Globus pallidus (tissue), 1 donor: ENCODE measurements at regions not wholly inside any gene's neighbourhood (a gene's known extent, or its start where the extent isn't known, plus 50 kb on each side); places are given as distances from the start of the nearest gene placed in this dataset.
"Not testable (repeated sequence)": the region's sequence is repeated elsewhere in the genome, so short reads cannot be mapped to it uniquely, and the experiment has no call there.

ENCODE experiments used
- DNase-seq: peaks from one replicate; pipeline ENCODE4 v3.0.0-alpha.2; 2015; ENCODE audit warnings: low spot score

DNA sequence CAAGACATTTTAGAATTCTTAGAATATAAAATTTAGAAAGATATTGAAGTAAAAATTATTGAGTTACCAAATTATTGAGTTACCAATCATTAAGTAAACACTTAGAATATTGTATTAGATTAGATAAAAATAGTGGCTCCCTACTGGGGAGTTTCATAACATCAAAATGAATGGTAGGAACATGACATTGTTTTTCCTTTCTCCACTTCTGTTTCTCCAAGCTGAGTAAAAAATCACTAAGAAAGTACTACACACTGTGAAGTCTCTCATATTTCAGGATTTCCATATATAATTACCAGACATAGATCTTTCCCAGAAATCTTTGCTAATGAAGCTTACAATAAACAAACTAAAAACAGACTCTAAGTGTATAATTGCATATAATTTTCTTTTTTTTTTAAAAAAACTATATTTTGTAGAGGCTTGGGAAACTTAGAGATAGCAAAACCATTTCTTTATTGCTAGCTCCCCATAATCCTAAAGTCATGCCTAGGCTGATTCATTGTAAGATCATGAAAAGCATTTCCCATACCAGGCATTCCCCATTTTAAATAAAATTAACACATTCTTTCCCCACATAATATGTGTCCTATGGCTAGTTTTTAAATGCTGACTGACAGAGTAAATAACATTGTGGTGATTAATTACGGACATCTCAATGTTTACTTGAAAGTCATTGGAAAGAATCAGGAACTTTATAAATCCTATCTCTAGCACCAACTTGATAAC lies 1408.7 kb upstream of the GOT2 start:
- DNase-seq: no peak

DNA sequence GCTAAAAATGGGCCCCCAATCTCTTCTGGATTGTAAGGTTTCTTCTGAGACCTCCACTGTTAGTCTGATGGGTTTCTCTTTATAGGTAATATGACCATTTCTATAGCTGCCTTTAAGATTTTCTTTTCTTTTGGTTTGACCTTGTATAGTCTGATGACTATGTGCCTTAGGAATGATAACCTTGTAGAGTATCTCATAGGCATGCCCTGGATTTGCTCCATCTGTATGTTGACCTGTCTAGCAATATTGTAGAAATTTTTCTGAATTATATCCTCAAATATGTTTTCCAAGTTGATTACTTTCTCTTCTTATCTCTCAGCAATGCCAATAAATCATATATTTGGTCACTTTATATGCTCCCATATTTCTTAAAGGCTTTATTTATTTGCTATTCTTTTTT lies 1403.8 kb upstream of the GOT2 start:
- DNase-seq: no peak

DNA sequence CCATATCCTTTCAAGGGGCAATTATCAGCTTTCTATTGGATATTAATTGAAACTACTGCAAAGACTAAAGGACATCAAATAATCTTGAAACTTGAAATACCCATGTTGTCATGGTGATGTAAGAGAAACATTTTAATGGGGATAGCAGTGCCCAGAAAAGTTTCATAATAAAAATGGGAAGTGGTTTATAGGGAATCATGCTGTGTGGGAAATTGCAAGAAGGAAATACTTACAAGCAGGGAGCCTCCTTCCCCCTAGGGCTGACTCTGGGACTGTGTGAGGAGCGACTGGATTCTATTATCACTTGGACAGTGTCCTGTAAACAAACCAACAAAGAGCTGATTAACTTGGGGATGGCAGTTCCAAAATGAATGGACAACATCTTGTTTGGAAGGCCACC lies 1393.1 kb upstream of the GOT2 start:
- DNase-seq: no peak

DNA sequence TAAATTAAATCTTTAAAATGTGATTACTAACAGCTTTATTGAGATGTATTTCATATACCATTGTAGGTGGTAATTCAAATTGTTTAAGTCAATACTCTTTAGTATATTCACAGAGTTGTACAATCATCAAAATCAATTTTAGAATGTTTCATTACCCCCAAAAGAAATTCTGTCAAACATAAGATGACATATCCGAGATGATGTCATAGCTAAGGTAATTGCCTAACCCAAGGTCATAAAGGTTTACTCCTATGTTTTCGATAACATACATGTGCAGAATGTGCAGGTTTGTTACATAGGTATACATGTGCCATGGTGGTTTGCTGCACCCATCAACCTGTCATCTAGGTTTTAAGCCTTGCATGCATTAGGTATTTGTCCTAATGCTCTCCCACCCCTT lies 1392.0 kb upstream of the GOT2 start:
- not testable (repeated sequence) for DNase-seq

DNA sequence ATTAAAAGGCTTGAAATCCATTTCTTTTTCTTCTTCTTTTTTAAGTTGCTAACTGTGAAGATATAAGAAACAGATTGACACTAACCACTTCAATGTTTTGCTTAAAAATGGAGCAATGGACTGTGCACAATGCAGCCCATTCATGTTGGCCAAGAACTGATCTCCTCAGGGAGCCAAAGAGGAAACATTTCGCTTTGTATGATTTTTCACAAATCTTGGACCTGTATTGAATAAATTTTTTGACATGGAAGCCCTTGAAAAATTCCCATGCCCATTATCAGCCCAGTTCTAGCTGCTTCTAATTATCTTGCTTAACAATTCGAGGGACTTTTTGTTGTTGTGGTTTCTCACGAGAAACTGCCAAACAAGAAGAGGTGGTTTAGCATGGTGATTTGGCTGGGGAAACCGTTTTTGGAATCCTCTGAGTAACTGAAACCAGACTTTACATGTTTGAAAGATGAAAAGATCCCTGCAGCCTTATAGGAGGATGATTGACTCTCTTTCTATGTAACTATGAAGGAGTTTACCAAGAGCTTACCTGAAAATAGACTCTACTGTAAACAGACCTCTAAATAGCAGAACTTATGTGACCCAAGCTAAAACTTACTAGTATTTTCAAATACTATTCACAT lies 1389.4 kb upstream of the GOT2 start:
- no peak for DNase-seq

DNA sequence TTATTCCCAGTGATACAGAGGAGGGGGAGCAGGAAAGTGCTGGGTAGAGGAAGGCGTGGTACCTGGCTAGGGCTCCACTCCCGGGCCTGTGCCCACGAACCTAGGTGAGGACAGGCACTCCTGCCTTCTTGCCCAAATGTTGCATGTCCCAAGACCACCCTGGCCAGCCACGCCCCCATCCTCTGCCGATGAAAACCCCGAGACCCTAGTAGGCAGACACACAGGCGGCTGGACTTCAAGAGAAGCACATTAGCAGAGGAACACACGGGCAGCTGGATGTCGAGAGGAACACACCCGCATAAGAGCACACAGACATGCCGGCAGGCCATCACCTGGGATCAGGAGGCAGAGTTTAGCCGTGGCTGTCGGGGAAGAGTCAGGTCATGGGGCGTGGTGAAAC lies 1386.5 kb upstream of the GOT2 start:
- no peak for DNase-seq

DNA sequence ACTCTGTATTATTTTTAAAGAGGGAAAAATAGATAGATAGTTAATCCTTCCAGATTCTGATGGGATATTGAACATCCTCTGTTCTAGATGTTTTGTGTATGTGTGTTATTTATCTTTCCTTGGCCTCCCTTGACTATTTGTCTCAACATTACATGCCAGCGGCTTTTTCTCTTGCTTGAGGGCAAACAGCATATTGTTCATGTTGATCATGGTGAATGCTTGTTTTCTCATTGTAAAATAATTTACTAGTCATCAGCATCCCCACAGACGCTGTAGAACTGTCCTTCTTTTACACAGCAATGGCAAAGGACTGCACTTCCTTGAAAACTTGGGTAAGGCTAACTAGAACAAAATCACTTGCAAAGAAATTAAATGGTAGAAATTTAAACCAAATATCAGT lies 1376.4 kb upstream of the GOT2 start:
- no peak for DNase-seq

DNA sequence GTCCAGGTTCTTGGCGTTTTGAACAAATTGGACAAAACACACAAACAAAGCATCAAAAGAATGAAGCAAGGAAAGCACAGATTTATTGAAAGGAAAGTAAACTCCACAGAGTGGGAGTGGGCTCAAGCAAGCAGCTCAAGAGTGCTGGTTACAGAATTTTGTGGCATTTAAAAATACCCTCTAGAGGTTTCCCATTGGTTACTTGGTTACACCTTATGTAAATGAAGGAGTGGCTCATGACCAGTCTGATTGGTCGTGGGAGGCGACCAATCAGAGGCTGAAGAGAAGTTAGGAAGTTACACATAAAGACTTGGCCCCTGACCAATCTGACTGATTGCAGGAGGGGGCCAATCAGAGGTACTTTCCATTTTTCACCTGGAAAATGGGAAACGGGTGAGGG lies 1373.8 kb upstream of the GOT2 start:
- DNase-seq: no peak

DNA sequence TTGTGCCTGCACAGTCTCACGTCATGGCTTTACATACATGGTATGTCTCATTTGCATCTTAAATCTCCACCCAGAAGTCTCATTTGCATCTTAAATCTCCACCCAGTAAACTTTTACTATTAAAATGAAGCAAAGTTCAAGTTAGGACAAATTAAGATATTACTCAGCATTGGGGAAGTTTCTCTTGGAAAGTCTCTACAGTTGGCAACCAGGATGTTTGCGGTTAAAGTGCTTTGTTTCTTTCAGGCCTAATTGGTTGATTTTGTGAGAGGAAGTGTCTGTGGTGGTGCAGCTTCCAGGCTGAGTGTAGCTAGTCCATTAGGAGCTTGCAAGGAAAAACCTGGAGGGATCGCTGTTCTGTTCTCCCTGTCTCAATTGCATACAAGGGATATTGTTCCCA lies 1373.3 kb upstream of the GOT2 start:
- DNase-seq: peak; percentile 5

DNA sequence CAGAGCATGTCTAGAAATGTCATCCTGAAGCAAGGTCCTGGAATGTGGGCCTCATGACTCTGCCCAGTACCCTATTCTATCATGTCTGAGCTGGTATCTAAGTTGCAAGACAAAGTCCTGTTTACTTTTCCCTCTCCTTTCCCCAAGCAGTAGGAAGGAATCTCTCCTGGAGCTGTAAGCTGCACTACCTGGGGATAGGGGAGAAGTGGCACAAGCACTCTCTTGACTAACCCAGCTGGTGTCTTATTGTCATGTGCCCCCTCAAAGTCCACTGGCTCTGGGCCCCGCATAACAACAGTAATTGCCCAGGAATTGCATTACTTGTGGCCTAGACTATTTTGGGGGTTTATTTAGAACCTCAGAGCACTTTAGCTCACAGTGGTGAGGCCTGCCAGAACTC lies 1366.3 kb upstream of the GOT2 start:
- no peak for DNase-seq

DNA sequence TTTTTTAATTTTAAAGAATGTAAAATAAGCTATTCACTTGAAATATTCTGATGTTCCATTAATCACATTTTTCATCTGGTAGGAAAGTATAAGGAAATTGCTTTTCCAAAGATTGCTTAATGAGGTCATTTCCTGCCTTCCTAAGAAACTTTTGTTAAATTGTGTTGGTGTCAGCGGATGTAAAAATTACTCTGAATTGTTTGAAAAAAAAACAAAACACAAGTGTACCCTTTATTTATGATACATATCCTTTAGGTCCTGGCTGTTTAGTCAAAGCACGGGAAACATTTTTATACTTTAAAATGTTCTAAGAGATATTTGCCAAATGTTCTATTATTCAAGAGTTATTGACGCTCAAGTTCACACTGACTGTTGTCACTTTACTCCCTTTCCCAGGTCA lies 1357.4 kb upstream of the GOT2 start:
- no peak for DNase-seq

DNA sequence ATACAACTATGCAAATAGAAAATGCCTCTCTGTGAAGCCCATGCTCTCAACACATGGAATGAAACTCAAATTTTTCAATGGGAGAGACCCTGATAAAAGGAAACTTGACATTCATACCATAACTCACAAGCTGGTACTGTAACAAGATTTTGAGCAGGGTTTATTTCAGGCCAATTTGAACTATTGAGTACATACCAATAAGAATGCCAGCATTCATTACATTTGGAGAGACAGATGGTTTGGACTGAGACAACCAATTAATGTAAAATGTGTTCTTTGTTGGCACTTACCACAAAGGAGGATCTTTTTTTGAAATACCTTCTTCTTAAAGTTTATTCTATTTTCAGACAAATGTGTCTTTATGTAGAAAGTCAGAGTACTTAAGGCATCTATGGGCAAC lies 1357.0 kb upstream of the GOT2 start:
- no peak for DNase-seq

DNA sequence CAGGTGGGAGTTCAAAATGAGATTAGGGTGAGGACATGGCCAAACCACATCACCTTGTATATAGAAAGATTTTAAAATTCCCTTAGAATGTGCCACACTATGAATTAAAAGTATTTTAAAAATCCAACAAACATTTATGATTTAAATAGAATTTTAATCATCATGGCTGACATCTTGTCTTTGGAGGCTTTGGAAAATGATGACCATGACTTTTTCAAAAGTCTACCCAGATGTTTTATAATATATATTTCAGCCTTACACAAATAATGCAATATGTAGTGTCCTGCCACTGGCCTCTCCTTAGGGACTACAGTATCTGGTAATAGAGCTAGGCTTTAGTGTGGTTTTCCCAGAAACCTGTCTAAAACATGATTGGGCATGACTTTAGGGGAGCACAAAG lies 1353.4 kb upstream of the GOT2 start:
- no peak for DNase-seq

DNA sequence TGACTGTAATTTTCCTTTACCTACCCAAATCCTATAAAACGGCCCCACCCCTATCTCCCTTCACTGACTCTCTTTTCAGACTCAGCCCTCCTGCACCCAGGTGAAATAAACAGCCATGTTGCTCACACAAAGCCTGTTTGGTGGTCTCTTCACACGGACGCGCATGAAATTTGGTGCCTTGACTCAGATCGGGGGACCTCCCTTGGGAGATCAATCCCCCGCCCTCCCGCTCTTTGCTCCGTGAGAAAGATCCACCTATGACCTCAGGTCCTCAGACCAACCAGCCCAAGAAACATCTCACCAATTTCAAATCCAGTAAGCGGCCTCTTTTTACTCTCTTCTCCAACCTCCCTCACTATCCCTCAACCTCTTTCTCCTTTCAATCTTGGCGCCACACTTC lies 1344.7 kb upstream of the GOT2 start:
- DNase-seq: not testable (repeated sequence)

DNA sequence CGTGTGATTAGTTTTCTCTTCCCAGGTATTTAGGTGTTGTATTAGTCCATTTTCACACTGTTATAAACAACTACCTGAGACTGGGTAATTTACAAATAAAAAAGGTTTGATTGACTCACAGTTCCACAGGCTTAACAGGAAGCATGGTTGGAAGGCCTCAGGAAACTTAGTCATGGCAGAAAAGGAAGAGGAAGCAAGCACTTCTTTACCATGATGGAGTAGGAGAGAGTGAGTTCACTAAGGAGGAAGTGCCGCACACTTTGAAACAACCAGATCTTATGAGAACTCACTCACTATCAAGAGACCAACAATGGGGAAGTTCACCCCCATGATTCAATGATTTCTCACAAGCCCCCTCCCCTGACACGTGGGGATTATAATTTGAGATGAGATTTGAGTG lies 1343.7 kb upstream of the GOT2 start:
- DNase-seq: no peak

DNA sequence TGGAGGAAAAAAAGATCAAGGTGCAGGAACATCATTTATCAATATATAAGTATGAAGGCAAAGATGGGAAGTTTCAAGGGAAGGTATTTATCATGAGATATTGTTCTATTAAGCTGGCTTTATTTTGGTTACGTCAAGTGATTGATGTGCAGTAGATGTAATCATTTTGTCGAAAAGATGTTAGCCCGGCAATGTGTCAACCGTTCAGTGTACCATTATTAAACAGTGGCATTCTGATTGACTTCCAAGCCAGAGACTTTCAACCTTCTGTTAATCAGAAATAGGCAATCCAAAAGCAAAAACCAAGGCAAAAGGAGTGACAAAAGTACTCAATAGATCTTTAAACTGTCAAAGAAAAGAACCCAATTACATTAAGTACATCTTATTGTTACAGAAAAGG lies 1340.3 kb upstream of the GOT2 start:
- DNase-seq: no peak

DNA sequence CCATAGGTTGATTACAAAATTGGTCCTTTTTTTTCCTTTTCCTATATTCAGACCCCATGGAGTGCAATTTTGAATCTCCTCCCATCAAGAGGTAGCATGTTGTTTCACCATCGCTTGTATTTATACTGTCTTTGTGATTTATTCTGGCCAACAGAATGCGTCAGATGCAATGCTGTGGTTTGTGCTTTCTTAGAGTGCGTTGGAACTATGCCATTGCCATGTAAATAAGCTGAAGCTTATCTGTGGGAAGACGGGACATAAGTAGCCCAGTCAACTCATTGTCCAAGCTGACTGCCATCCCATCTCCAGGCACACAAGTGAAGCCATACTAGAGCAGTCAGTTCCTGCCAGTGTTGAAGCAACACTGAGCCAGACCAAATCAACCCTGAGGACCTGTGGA lies 1339.3 kb upstream of the GOT2 start:
- DNase-seq: no peak

DNA sequence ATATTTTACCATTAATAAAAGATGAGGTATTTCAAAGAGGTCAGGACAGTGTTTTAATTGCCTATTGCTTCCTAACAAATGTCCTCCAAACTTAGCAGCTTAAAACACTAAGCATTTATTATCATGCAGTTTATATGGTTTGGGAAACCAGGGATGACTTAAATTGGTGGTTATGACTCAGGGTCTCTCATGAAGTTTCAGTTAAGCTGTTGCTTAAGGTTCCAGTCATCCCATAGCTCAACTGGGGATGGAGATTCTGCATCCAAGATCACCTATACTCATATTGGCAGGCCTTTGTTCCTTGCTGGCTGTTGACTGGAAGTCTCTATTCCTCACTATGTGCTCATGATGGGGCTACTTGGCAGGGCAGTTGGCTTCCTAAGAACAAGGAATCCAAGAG lies 1329.9 kb upstream of the GOT2 start:
- no peak for DNase-seq

DNA sequence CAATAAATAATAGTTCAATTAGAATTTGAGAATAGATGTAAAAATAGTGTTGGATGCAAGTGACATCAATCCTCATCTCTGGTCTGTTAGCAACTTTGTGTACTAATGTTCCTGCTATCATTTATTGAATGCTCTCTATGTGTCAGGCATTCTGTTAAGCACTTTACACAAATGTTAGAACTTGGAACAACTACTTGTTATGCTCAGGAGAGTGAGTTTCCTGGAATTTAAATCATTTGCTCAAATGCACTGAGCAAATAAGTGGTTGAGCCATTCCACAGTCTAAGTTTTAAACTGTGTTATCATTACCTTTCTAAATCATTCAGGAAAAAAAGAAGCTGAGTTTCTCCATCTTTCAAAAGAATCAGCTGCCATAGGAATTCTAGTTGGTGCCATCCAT lies 1327.3 kb upstream of the GOT2 start:
- DNase-seq: no peak

DNA sequence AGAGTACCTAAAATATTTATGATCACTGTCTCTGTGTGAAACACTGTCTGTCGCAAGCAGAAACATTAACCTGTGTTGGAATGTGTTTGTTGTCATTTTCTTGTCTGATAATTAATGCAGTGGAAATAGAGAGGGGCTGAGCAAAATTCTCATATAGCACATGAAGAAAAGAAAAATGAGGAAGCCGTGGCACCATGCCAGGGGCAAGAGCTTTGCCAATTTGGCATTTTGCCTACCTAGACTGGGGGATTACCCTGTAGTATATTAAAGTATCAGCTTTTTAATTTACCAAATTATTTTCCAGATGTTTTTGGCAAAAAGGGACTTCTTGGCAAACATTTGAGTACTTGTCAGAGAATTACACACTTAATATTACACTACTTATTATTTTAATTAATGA lies 1326.6 kb upstream of the GOT2 start:
- no peak for DNase-seq

DNA sequence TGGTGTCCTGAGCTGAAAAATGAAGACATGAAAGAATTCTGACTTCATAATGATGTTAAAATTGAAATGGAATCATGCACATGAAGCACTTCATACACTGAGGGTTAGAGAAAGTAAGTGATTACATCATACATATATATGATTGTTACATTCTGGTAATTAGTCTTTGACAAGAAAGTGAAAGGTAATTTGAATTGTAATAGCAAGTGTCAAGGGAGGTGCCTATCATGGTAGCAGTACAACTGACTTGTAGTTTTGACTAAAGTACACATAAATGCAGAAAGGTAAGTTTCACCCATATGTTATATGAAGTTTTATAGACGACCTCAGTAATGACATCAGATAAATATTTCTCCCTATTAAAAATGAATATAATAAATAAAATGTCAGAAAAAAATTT lies 1325.0 kb upstream of the GOT2 start:
- DNase-seq: no peak

DNA sequence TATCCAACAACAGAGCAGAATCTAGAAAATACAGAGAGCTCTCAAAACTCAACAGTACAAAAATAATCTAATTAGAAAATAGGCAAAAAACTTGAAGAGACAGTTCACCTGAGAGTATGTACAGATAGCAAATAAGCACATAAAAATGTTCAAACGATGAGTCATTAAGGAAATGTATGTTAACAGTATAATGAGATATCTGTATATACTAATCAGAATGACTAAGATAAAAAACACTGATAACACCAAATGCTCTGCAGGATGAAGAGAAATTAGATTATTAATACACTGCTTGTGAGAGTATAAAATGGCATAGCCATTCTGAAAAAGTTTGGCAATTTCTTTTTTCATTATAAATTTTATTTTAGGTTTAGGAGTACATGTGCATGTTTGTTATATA lies 1307.6 kb upstream of the GOT2 start:
- DNase-seq: no peak

DNA sequence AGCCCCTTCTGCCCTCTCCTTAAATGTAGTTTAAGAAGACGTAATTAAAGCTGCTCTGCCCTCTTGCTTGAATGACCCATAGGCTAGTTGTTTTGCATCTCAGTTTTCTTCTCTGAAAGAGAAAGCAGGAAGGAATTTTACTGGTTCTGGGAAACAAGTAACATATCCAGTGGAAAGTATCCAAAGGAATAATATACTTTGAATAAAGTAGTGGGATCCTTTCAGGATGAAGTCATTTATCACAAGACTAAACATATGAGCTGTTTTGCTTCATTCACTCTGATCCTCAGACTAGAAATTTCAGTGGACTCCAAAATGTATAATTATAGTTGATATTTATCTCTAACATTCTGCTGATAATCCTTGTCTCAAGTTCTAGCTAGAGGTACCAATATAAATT lies 1297.6 kb upstream of the GOT2 start:
- no peak for DNase-seq

DNA sequence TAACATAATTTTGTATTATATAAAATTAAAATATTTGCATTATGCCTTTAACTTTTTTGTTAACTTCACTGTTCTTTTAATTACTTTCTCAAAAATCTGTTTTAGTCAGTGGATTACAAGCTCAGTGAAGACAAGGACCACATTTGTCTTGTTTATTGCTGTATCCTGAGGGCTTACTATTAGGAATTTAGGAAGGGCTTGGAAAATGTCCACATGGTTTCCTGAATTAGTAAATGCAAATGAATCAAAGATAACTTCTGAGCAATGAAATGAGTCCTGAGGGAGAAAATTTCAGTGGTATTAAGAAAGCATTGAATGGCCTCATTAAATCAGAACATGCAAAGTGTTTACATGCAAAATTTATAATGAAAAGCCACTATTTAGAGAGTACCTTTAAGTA lies 1293.2 kb upstream of the GOT2 start:
- no peak for DNase-seq
